DND-41 (cell line): ENCODE measurements at regions not wholly inside any gene's neighbourhood (a gene's known extent, or its start where the extent isn't known, plus 50 kb on each side); places are given as distances from the start of the nearest gene placed in this dataset.

Experiments used
- EZH2 ChIP-seq: IDR thresholded peaks from 3 replicates; pipeline ENCODE4 v1.6.1; 2012; ENCODE audit warnings: borderline replicate concordance, low read depth, mild to moderate bottlenecking, moderate library complexity, low read length, inconsistent platforms; ENCODE audit not compliant: severe bottlenecking
- TF ChIP-seq, protein P1 (sequence below): IDR thresholded peaks from 2 replicates; pipeline ENCODE4 v1.5.1; 2012; ENCODE audit warnings: borderline replicate concordance, low read length, moderate library complexity, mild to moderate bottlenecking; ENCODE audit not compliant: poor library complexity, severe bottlenecking; ENCODE audit errors: extremely low read depth

DNA sequence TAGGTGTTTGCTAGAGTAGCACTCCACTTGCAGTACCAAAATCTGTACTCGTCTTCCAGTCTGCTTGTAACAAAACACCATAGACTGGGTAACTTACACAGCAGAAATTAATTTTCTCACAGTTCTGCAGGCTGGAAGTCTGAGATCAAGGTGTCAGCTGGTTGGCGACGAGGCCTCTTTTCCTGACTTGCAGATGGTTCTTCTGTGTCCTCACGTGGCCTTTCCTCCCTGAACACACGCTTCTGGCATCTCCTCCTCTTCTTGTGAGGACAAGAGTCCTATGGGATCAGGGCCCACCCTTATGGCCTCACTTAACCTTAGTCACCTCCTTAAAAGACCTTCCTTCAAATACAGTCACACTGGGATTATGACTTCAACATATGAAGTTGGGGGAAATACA lies 493.5 kb upstream of the MYT1L start:
- TF ChIP-seq, protein P1, sequence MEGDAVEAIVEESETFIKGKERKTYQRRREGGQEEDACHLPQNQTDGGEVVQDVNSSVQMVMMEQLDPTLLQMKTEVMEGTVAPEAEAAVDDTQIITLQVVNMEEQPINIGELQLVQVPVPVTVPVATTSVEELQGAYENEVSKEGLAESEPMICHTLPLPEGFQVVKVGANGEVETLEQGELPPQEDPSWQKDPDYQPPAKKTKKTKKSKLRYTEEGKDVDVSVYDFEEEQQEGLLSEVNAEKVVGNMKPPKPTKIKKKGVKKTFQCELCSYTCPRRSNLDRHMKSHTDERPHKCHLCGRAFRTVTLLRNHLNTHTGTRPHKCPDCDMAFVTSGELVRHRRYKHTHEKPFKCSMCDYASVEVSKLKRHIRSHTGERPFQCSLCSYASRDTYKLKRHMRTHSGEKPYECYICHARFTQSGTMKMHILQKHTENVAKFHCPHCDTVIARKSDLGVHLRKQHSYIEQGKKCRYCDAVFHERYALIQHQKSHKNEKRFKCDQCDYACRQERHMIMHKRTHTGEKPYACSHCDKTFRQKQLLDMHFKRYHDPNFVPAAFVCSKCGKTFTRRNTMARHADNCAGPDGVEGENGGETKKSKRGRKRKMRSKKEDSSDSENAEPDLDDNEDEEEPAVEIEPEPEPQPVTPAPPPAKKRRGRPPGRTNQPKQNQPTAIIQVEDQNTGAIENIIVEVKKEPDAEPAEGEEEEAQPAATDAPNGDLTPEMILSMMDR = no peak
- TF ChIP-seq EZH2 = no peak
